ENCODE measurements at regions not wholly inside any gene's neighbourhood (a gene's known extent, or its start where the extent isn't known, plus 50 kb on each side); places are given as distances from the start of the nearest gene placed in this dataset.

DNA sequence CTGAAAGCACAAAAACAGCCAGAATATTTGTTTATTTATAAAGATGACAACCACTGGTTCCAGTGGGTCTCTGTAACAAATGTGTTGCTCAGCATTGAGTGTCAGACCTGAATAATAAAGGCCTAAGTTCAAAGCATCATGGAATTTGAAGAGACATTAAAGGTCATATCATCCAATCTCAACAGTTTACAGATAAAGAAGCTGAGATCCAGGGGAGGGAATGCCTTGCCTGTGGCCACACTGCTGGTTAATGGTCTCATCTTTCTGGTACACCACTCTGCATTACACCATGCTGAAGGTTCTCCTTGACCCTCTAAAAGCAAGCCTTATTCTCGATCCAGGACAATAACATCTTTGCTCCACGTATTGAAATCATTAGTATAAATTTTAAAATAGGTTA lies 446.5 kb upstream of the ACVR2A start:
- H3K9me3 ChIP-seq (ENCODE audit: control insufficient read depth, insufficient read depth, low read depth, low read length), result no peaks in the 10 kb centered on the region
- POLR2A ChIA-PET, result no interaction called here
- BruUV-seq (replicated peaks), result no TSS peak
- in situ Hi-C loops (cut with HindIII; ENCODE audit: low pct_unique_long_range_greater_than_20kb, low sequenced_read_pairs), result no loop called here
- CTCF ChIA-PET, result no interaction called here
- intact Hi-C loops (cut with micrococcal nuclease; ENCODE audit: unreplicated experiment), result no loop called here
- H3K4me3 ChIP-seq (ENCODE audit: low read depth in 2 of 2, low read length in 2 of 2), result no peak overlapping the region
- no peaks in the 10 kb centered on the region for H3K27me3 ChIP-seq (ENCODE audit: control insufficient read depth, insufficient read depth, low read length)
- DNase-seq (ENCODE audit: low read depth, low spot score) (no peak), ATAC-seq (no peak)
- no peak overlapping the region for H3K27ac ChIP-seq (ENCODE audit: low read length)
- TF ChIP-seq, protein P1, sequence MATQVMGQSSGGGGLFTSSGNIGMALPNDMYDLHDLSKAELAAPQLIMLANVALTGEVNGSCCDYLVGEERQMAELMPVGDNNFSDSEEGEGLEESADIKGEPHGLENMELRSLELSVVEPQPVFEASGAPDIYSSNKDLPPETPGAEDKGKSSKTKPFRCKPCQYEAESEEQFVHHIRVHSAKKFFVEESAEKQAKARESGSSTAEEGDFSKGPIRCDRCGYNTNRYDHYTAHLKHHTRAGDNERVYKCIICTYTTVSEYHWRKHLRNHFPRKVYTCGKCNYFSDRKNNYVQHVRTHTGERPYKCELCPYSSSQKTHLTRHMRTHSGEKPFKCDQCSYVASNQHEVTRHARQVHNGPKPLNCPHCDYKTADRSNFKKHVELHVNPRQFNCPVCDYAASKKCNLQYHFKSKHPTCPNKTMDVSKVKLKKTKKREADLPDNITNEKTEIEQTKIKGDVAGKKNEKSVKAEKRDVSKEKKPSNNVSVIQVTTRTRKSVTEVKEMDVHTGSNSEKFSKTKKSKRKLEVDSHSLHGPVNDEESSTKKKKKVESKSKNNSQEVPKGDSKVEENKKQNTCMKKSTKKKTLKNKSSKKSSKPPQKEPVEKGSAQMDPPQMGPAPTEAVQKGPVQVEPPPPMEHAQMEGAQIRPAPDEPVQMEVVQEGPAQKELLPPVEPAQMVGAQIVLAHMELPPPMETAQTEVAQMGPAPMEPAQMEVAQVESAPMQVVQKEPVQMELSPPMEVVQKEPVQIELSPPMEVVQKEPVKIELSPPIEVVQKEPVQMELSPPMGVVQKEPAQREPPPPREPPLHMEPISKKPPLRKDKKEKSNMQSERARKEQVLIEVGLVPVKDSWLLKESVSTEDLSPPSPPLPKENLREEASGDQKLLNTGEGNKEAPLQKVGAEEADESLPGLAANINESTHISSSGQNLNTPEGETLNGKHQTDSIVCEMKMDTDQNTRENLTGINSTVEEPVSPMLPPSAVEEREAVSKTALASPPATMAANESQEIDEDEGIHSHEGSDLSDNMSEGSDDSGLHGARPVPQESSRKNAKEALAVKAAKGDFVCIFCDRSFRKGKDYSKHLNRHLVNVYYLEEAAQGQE (IDR thresholded peaks at IDR 0.05; ENCODE audit: insufficient read depth in 1 of 2, low read depth in 2 of 2, low read length in 1 of 2), result no peak
- TF ChIP-seq, protein P2, sequence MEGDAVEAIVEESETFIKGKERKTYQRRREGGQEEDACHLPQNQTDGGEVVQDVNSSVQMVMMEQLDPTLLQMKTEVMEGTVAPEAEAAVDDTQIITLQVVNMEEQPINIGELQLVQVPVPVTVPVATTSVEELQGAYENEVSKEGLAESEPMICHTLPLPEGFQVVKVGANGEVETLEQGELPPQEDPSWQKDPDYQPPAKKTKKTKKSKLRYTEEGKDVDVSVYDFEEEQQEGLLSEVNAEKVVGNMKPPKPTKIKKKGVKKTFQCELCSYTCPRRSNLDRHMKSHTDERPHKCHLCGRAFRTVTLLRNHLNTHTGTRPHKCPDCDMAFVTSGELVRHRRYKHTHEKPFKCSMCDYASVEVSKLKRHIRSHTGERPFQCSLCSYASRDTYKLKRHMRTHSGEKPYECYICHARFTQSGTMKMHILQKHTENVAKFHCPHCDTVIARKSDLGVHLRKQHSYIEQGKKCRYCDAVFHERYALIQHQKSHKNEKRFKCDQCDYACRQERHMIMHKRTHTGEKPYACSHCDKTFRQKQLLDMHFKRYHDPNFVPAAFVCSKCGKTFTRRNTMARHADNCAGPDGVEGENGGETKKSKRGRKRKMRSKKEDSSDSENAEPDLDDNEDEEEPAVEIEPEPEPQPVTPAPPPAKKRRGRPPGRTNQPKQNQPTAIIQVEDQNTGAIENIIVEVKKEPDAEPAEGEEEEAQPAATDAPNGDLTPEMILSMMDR (IDR thresholded peaks at IDR 0.05), result no peak
- no peak for TF ChIP-seq TCF7L2 (IDR thresholded peaks at IDR 0.05; ENCODE audit: low read depth, low read length)
- no peak for TF ChIP-seq POLR2AphosphoS5 (IDR thresholded peaks at IDR 0.05; ENCODE audit: low read depth, low read length)
- no peak for TF ChIP-seq SIN3A (IDR thresholded peaks at IDR 0.05; ENCODE audit: borderline replicate concordance, insufficient read depth, low read depth, low read length)
- H3K36me3 ChIP-seq (ENCODE audit: control insufficient read depth, insufficient read depth, low read length), result no peaks in the 10 kb centered on the region
- no peaks in the 10 kb centered on the region for H3K4me1 ChIP-seq (ENCODE audit: control insufficient read depth, insufficient read depth, low read length)

DNA sequence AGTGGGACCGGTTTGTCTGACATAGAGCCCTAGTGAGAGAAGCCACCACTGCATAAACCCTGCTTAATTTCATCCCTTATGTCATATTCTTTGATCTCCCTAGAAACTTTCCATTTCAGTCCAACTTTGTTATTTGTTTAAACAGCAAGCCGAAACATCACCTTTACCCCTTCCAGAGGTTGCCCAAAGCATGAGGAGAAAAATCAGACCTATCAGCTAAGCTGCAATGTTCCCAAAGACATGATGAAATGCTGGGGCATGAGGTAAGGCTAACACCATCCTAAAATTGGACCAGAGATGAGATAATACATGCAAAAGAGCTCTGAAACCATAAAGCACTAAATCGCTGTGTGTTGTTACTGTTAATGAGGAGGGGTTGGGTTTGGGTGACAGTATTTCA lies 447.9 kb upstream of the ACVR2A start:
- H3K4me1 ChIP-seq (ENCODE audit: control insufficient read depth, insufficient read depth, low read length), result no peaks in the 10 kb centered on the region
- no peak for TF ChIP-seq SIN3A (IDR thresholded peaks at IDR 0.05; ENCODE audit: borderline replicate concordance, insufficient read depth, low read depth, low read length)
- TF ChIP-seq, protein P2 (IDR thresholded peaks at IDR 0.05), result no peak
- TF ChIP-seq, protein P1 (IDR thresholded peaks at IDR 0.05; ENCODE audit: insufficient read depth in 1 of 2, low read depth in 2 of 2, low read length in 1 of 2), result no peak
- TF ChIP-seq POLR2AphosphoS5 (IDR thresholded peaks at IDR 0.05; ENCODE audit: low read depth, low read length), result no peak
- TF ChIP-seq TCF7L2 (IDR thresholded peaks at IDR 0.05; ENCODE audit: low read depth, low read length), result no peak
- in situ Hi-C loops (cut with HindIII; ENCODE audit: low pct_unique_long_range_greater_than_20kb, low sequenced_read_pairs) (no loop called here), intact Hi-C loops (cut with micrococcal nuclease; ENCODE audit: unreplicated experiment) (no loop called here)
- no peaks in the 10 kb centered on the region for H3K9me3 ChIP-seq (ENCODE audit: control insufficient read depth, insufficient read depth, low read depth, low read length)
- H3K4me3 ChIP-seq (ENCODE audit: low read depth in 2 of 2, low read length in 2 of 2), result no peak overlapping the region
- ATAC-seq (no peak), DNase-seq (ENCODE audit: low read depth, low spot score) (no peak)
- no peak overlapping the region for H3K27ac ChIP-seq (ENCODE audit: low read length)
- no TSS peak for BruUV-seq (replicated peaks)
- no peaks in the 10 kb centered on the region for H3K27me3 ChIP-seq (ENCODE audit: control insufficient read depth, insufficient read depth, low read length)
- ChIA-PET CTCF (no interaction called here), POLR2A (no interaction called here)
- H3K36me3 ChIP-seq (ENCODE audit: control insufficient read depth, insufficient read depth, low read length), result no peaks in the 10 kb centered on the region
